ENCODE measurements at regions not wholly inside any gene's neighbourhood (a gene's known extent, or its start where the extent isn't known, plus 50 kb on each side); places are given as distances from the start of the nearest gene placed in this dataset.
A peak's percentile ranks its signal among the peaks of the same experiment; 100 is the strongest.

DNA sequence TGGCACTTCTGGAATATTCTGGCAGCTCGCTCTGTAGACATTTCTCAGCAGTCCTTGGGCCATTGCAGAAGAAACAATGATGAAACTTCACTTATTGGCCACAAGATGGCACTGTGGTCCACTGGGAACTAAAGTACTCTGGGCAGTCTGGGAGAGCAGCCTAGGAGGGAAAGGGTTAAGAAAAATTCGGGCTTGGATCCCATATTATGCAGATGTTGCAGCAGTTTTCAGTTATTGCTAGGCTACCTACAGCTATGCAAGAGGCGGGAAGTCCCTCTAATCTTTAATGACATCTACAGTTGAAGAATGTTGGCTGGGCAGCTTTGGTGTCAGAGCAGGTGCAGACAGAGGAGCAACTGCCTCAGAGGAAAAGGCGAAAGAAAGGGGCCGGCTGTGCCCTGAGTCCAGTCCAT lies 201.7 kb upstream of the PRSS58 start:
- peaks cover 26% of the 10 kb centered on the region for H3K4me1 ChIP-seq (replicated peaks; ENCODE audit: insufficient read depth)
- H3F3A ChIP-seq (ENCODE audit: insufficient read depth, low read depth) = peaks cover 10% of the 10 kb centered on the region; the same call in 1 of the 2 replicates
- BruUV-seq (replicated peaks) = no TSS peak
- no peaks in the 10 kb centered on the region for H3K79me2 ChIP-seq (ENCODE audit: low read depth)
- peak overlapping the region; percentile 56 for H3K4me2 ChIP-seq
- no peaks in the 10 kb centered on the region for H3K9me2 ChIP-seq (ENCODE audit: insufficient read depth)
- ChIA-PET CTCF (interaction anchor here (0.6 to 4.0 kb wide), 20 partner anchors 13 to 756 kb away, joined by 3 to 25 read pairs (median 4); no protein-coding TSS in a partner anchor), POLR2A (ENCODE audit: unreplicated experiment) (interaction anchor here (0.6 to 1.0 kb wide), 3 partner anchors 84 to 903 kb away, joined by 3 to 7 read pairs (median 4); partner anchors contain the start of genes EPHB6 and FAM131B)
- no peaks in the 10 kb centered on the region for H3K27me3 ChIP-seq (ENCODE audit: insufficient read depth, low read depth)
- TF ChIP-seq EZH2 (IDR thresholded peaks at IDR 0.05; ENCODE audit: low read depth) = no peak
- TF ChIP-seq, protein P1, sequence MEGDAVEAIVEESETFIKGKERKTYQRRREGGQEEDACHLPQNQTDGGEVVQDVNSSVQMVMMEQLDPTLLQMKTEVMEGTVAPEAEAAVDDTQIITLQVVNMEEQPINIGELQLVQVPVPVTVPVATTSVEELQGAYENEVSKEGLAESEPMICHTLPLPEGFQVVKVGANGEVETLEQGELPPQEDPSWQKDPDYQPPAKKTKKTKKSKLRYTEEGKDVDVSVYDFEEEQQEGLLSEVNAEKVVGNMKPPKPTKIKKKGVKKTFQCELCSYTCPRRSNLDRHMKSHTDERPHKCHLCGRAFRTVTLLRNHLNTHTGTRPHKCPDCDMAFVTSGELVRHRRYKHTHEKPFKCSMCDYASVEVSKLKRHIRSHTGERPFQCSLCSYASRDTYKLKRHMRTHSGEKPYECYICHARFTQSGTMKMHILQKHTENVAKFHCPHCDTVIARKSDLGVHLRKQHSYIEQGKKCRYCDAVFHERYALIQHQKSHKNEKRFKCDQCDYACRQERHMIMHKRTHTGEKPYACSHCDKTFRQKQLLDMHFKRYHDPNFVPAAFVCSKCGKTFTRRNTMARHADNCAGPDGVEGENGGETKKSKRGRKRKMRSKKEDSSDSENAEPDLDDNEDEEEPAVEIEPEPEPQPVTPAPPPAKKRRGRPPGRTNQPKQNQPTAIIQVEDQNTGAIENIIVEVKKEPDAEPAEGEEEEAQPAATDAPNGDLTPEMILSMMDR (conservative IDR thresholded peaks at IDR 0.05) = peak; percentile 91
- peaks cover 2% of the 10 kb centered on the region; the same call in 1 of the 2 replicates for H3K9me3 ChIP-seq (ENCODE audit: insufficient read depth, low read depth)
- H2AFZ ChIP-seq = no peak overlapping the region
- H3K4me3 ChIP-seq = no peak overlapping the region
- no peaks in the 10 kb centered on the region for H4K20me1 ChIP-seq (ENCODE audit: insufficient read depth)
- DNase-seq = peak; percentile 82 to 96
- H3K27ac ChIP-seq = peak overlapping the region; percentile 45
- intact Hi-C loops (cut with micrococcal nuclease; ENCODE audit: unreplicated experiment) = loop anchor here (1.0 to 5.0 kb wide), 20 partner anchors 19 to 756 kb away; no protein-coding TSS in a partner anchor
- H3K36me3 ChIP-seq (ENCODE audit: low read depth) = no peaks in the 10 kb centered on the region

DNA sequence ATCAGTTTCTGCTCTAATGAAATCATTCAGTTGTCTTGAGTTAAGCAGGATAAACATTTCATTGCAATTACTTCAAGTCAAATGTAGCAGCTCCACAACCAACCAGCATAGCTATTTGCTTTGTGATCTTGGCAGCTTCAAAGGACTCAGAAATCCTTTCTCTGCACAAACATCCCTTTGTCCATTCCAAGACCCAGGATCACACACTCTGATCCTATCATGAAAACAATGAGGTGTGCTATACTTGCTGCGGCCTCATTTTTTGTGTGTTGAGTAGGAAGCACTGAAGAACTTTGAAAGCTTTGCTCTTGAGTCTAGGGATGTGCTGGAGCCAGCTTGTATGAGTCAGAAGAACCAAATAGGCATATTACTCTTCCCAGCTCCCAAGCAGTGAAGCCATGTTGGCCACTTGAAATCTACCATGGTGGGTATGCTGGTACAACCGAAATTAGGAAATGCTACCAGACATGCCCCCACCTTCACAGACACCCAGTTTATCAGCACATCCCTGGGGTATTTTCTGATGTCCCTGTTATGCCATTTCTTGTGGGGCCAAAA lies 199.4 kb upstream of the PRSS58 start:
- Histone ChIP-seq H3K4me1 (replicated peaks; ENCODE audit: insufficient read depth) (peaks cover 26% of the 10 kb centered on the region), H3K9me3 (ENCODE audit: insufficient read depth, low read depth) (peaks cover 2% of the 10 kb centered on the region; the same call in 1 of the 2 replicates), H4K20me1 (ENCODE audit: insufficient read depth) (no peaks in the 10 kb centered on the region), H3K79me2 (ENCODE audit: low read depth) (no peaks in the 10 kb centered on the region), H3K4me2 (no peak overlapping the region), H3K27ac (no peak overlapping the region), H3K36me3 (ENCODE audit: low read depth) (no peaks in the 10 kb centered on the region), H3K27me3 (ENCODE audit: insufficient read depth, low read depth) (no peaks in the 10 kb centered on the region), H3K9me2 (ENCODE audit: insufficient read depth) (no peaks in the 10 kb centered on the region), H3K4me3 (no peak overlapping the region), H2AFZ (no peak overlapping the region), H3F3A (ENCODE audit: insufficient read depth, low read depth) (peaks cover 10% of the 10 kb centered on the region; the same call in 1 of the 2 replicates)
- DNase-seq = no peak
- BruUV-seq (replicated peaks) = no TSS peak
- TF ChIP-seq, protein P1 (conservative IDR thresholded peaks at IDR 0.05) = no peak
- TF ChIP-seq EZH2 (IDR thresholded peaks at IDR 0.05; ENCODE audit: low read depth) = no peak
- intact Hi-C loops (cut with micrococcal nuclease; ENCODE audit: unreplicated experiment) = loop anchor here (5.0 kb wide), 2 partner anchors 130 to 480 kb away; no protein-coding TSS in a partner anchor
- ChIA-PET CTCF (interaction anchor here (0.6 kb wide), 1 partner anchor 36 kb away, joined by 11 read pairs; no protein-coding TSS in a partner anchor), POLR2A (ENCODE audit: unreplicated experiment) (interaction anchor here (0.6 kb wide), 1 partner anchor 48 kb away, joined by 7 read pairs; no protein-coding TSS in a partner anchor)

DNA sequence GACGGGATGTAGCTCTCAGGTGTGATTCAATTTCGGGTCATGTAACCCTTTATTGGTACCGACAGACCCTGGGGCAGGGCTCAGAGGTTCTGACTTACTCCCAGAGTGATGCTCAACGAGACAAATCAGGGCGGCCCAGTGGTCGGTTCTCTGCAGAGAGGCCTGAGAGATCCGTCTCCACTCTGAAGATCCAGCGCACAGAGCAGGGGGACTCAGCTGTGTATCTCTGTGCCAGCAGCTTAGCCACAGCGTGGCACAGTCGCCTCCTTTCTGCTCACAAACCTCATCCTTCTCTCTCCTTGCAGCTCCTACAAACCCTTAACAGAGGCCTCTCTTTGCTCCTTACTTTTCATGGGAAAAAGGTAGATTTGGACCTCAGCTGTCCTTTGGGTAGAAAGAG lies 197.5 kb upstream of the PRSS58 start:
- Histone ChIP-seq H3K4me2 (no peak overlapping the region), H3K4me1 (replicated peaks; ENCODE audit: insufficient read depth) (peaks cover 14% of the 10 kb centered on the region), H2AFZ (no peak overlapping the region), H3K9me3 (ENCODE audit: insufficient read depth, low read depth) (no peaks in the 10 kb centered on the region), H3K36me3 (ENCODE audit: low read depth) (no peaks in the 10 kb centered on the region), H4K20me1 (ENCODE audit: insufficient read depth) (no peaks in the 10 kb centered on the region), H3K27me3 (ENCODE audit: insufficient read depth, low read depth) (no peaks in the 10 kb centered on the region), H3F3A (ENCODE audit: insufficient read depth, low read depth) (peaks cover 10% of the 10 kb centered on the region; the same call in 1 of the 2 replicates), H3K79me2 (ENCODE audit: low read depth) (no peaks in the 10 kb centered on the region), H3K4me3 (no peak overlapping the region), H3K9me2 (ENCODE audit: insufficient read depth) (no peaks in the 10 kb centered on the region), H3K27ac (no peak overlapping the region)
- no TSS peak for BruUV-seq (replicated peaks)
- ChIA-PET CTCF (interaction anchor here (0.6 kb wide), 1 partner anchor 17 kb away, joined by 3 read pairs; no protein-coding TSS in a partner anchor), POLR2A (ENCODE audit: unreplicated experiment) (no interaction called here)
- DNase-seq = no peak
- intact Hi-C loops (cut with micrococcal nuclease; ENCODE audit: unreplicated experiment) = loop anchor here (5.0 kb wide), 2 partner anchors 132 to 478 kb away; no protein-coding TSS in a partner anchor
- no peak for TF ChIP-seq EZH2 (IDR thresholded peaks at IDR 0.05; ENCODE audit: low read depth)
- TF ChIP-seq, protein P1 (conservative IDR thresholded peaks at IDR 0.05) = no peak

All from PC-9 (cell line).